Lower lobe of right lung (tissue), 2 donors: ENCODE measurements at regions not wholly inside any gene's neighbourhood (a gene's known extent, or its start where the extent isn't known, plus 50 kb on each side); places are given as distances from the start of the nearest gene placed in this dataset.
A peak's percentile ranks its signal among the peaks of the same experiment; 100 is the strongest.

Source experiments
- ATAC-seq, 2 donors: fragments of 200-7000 bp; cut with Tn5 transposase; one replicate each; pipeline ENCODE4 v1.9.1; 2020 to 2022; ENCODE audit warnings: mild to moderate bottlenecking in 2 of 2, moderate library complexity in 2 of 2
- DNase-seq: peaks from one replicate; pipeline ENCODE4 v3.0.0-alpha.2; 2020
- H3K27ac ChIP-seq: fragments of 200-600 bp; one replicate; pipeline ENCODE4 v1.8.0; 2022
- H3K27me3 ChIP-seq: fragments of 200-600 bp; one replicate; pipeline ENCODE4 v1.8.0; 2022; ENCODE audit warnings: low read depth
- H3K36me3 ChIP-seq: fragments of 200-600 bp; one replicate; pipeline ENCODE4 v1.8.0; 2022; ENCODE audit warnings: mild to moderate bottlenecking
- H3K4me1 ChIP-seq: fragments of 200-600 bp; one replicate; pipeline ENCODE4 v1.8.0; 2022
- H3K4me3 ChIP-seq: fragments of 200-600 bp; one replicate; pipeline ENCODE4 v1.8.0; 2022; ENCODE audit warnings: mild to moderate bottlenecking
- H3K9me3 ChIP-seq: fragments of 200-600 bp; one replicate; pipeline ENCODE4 v1.8.0; 2022
- intact Hi-C: fragments of 100-400 bp; cut with DNase I; formaldehyde crosslinking; loops from one replicate; pipeline ENCODE4 v1.11.0; 2022
- TF ChIP-seq, protein P1 (sequence below): fragments of 200-600 bp; IDR thresholded peaks from one replicate; pipeline ENCODE4 v1.8.0; 2022; ENCODE audit warnings: antibody characterized with exemption, mild to moderate bottlenecking
- donor health status: DM: no; HTN: yes; CAD: no; lungs with severe emphysema.

DNA sequence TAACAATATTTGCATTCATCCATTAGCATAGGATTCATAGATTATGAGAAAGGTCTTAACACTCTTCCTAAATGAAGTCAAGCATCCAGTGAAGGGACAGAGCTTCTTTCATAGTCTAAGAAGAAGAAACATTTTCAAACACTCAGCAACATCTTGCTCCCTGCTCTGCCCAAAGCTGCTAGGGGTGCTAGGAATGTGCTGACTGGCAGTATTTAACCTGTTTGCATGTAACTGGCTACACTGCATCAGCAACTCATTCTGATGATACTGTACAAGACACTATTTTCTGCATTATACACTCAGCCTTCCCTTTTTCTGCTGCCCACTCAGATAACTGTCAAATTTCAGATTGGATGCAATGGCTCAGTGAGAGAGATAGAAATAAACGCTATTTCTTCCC is 495.1 kb upstream of the ARID1B start:
- no peaks in the 10 kb centered on the region for H3K9me3 ChIP-seq
- no peaks in the 10 kb centered on the region for H3K27me3 ChIP-seq
- intact Hi-C loops: no loop called here
- no peak overlapping the region for H3K27ac ChIP-seq
- no peak for ATAC-seq
- no peaks in the 10 kb centered on the region for H3K36me3 ChIP-seq
- TF ChIP-seq, protein P1, sequence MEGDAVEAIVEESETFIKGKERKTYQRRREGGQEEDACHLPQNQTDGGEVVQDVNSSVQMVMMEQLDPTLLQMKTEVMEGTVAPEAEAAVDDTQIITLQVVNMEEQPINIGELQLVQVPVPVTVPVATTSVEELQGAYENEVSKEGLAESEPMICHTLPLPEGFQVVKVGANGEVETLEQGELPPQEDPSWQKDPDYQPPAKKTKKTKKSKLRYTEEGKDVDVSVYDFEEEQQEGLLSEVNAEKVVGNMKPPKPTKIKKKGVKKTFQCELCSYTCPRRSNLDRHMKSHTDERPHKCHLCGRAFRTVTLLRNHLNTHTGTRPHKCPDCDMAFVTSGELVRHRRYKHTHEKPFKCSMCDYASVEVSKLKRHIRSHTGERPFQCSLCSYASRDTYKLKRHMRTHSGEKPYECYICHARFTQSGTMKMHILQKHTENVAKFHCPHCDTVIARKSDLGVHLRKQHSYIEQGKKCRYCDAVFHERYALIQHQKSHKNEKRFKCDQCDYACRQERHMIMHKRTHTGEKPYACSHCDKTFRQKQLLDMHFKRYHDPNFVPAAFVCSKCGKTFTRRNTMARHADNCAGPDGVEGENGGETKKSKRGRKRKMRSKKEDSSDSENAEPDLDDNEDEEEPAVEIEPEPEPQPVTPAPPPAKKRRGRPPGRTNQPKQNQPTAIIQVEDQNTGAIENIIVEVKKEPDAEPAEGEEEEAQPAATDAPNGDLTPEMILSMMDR: no peak
- no peak for DNase-seq
- H3K4me1 ChIP-seq: no peaks in the 10 kb centered on the region
- H3K4me3 ChIP-seq: no peak overlapping the region

DNA sequence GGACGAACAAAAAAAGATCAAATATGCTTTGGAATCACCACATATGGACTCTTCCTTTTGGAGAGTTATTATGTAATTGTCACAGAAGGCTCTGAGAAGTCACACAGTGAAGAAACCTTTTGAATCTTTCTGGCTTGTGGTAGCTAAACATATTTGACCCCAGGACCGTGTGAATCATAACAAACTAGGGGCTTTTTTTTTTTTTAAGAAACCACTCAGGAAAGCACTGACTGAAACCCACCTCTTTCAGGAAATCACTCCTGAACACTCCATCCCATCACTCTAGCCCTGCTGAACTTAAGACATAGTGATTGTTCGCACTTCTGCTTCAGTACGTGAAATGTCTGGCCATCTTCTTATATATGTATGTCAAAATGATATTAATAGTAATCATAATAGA is 495.9 kb upstream of the ARID1B start:
- no peak overlapping the region for H3K27ac ChIP-seq
- H3K27me3 ChIP-seq: no peaks in the 10 kb centered on the region
- no peak for DNase-seq
- TF ChIP-seq, protein P1: no peak
- H3K4me3 ChIP-seq: no peak overlapping the region
- intact Hi-C loops: no loop called here
- H3K36me3 ChIP-seq: no peaks in the 10 kb centered on the region
- H3K4me1 ChIP-seq: no peaks in the 10 kb centered on the region
- no peak for ATAC-seq
- no peaks in the 10 kb centered on the region for H3K9me3 ChIP-seq

DNA sequence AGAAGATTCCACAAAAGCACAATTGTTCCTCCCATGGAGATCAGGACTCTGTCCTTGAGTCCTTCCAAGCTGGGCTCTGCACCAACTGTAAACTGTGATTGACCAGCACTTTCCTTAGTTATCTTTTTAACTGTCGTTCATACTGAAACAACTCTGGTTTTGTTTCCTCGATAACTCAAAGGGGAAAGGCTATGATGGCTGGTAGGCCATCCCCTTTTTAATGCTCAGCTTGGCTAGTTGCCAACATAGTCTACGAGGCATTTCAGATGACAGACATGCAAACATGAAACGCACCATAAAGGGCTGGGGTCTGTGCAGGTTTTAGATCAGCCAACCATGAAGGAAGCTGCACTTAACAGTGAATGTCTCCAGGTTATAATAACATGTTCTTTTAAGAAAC is 497.1 kb upstream of the ARID1B start:
- no peaks in the 10 kb centered on the region for H3K9me3 ChIP-seq
- intact Hi-C loops: no loop called here
- no peaks in the 10 kb centered on the region for H3K36me3 ChIP-seq
- no peak overlapping the region for H3K27ac ChIP-seq
- no peak for DNase-seq
- ATAC-seq: no peak
- no peaks in the 10 kb centered on the region for H3K4me1 ChIP-seq
- TF ChIP-seq, protein P1: no peak
- H3K27me3 ChIP-seq: no peaks in the 10 kb centered on the region
- no peak overlapping the region for H3K4me3 ChIP-seq

DNA sequence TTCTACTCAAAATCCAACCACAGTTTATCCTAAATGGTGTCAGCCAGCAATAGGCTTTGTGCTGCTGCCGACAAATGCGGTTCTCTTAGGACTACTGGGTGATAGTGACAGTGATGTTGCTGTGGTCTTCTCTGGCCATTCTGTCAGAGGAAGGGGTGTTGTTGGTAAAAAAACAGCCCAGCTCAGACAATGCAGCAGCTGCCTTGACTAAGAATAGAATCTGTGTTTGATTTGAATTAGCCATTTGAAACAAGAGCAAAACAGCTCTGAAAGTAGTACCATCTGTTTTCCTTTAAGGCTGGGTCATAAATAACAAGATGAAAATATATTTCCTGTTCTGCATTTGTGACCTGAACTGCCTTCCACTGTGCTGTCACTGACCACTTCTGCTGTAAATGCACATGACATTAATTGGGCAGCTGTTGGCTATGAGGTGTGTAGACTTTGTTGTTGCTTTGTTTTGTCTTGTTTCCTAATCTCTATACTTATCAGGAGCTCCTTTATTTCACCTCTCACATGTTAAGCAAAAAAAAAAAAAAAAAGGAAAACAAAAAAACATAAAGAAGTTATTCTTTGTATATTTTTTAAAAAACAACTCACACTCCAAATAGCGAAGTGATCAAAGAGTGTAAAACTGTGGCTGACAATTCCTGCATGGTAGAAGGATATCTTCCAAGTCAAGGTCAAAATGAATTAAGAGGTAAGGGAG is 497.8 kb upstream of the ARID1B start:
- TF ChIP-seq, protein P1: no peak
- DNase-seq (no peak), ATAC-seq (peak in 1 of 2 donors; percentile 76)
- H3K27ac ChIP-seq: no peak overlapping the region
- H3K4me1 ChIP-seq: no peaks in the 10 kb centered on the region
- H3K36me3 ChIP-seq: no peaks in the 10 kb centered on the region
- no peak overlapping the region for H3K4me3 ChIP-seq
- intact Hi-C loops: no loop called here
- H3K9me3 ChIP-seq: no peaks in the 10 kb centered on the region
- H3K27me3 ChIP-seq: no peaks in the 10 kb centered on the region

DNA sequence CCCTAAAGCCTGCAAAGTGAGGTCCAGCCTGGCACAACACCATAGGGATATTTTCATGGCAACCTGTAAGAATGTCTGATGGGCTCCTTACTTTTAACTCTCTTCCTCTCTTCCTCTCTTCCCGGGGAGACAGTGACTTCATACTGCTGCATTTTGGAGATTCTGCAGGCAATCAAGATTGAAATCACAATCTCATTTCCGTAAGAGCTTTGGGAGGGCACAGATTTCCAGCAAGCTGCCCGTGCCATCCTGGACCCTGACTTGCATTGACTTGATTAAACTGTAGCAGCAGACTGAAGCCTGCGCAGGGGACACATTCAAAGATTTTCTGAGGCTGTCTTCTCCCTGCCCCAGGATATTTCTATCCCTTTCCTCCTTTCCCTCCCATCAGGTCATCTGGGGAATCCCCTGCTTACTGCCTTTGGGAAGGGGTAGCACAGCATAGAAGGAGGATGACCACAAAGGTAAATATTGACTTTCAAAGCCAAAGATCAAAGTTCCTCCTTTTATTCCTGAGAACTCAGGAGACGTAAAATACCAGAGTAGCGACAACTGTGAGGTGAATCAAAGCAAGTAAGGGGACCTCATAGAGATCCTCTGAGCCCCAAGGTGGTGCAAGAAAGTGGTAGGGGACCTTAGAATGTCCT is 504.0 kb upstream of the ARID1B start:
- H3K9me3 ChIP-seq: no peaks in the 10 kb centered on the region
- ATAC-seq: no peak
- intact Hi-C loops: no loop called here
- DNase-seq: no peak
- H3K27ac ChIP-seq: no peak overlapping the region
- H3K27me3 ChIP-seq: no peaks in the 10 kb centered on the region
- no peak overlapping the region for H3K4me3 ChIP-seq
- H3K4me1 ChIP-seq: no peaks in the 10 kb centered on the region
- TF ChIP-seq, protein P1: no peak
- H3K36me3 ChIP-seq: no peaks in the 10 kb centered on the region
